Nephron (organoid): ENCODE measurements at regions not wholly inside any gene's neighbourhood (a gene's known extent, or its start where the extent isn't known, plus 50 kb on each side); places are given as distances from the start of the nearest gene placed in this dataset.

Experiments used
- H3K27ac Mint-ChIP-seq, 3 experiments: 2 replicates each; pipeline ENCODE4 v1.8.0; 2020; ENCODE audit warnings: mixed read lengths in 3 of 3, mild to moderate bottlenecking in 2 of 3, moderate library complexity in 1 of 3
- H3K27me3 Mint-ChIP-seq: 2 replicates; pipeline ENCODE4 v1.8.0; 2021; ENCODE audit warnings: low read depth, mild to moderate bottlenecking, moderate library complexity, mixed read lengths
- H3K36me3 Mint-ChIP-seq: 2 replicates; pipeline ENCODE4 v1.8.0; 2020; ENCODE audit warnings: low read depth, mixed read lengths
- H3K4me1 Mint-ChIP-seq: 2 replicates; pipeline ENCODE4 v1.8.0; 2020; ENCODE audit warnings: mixed read lengths
- H3K4me3 Mint-ChIP-seq, 3 experiments: 2 replicates each; pipeline ENCODE4 v1.8.0; 2020; ENCODE audit warnings: mild to moderate bottlenecking in 3 of 3, mixed read lengths in 3 of 3, moderate library complexity in 2 of 3
- H3K9me3 Mint-ChIP-seq: 2 replicates; pipeline ENCODE4 v1.8.0; 2020; ENCODE audit warnings: mixed read lengths
- TF ChIP-seq, protein P1 (sequence below), 3 experiments: fragments of 200-600 bp; sonication (generic); IDR thresholded peaks; one replicate each; pipeline ENCODE4 v1.5.0; 2021; ENCODE audit warnings: antibody characterized with exemption in 3 of 3; ENCODE audit not compliant: unreplicated experiment in 3 of 3

GRCh38 chr10:131446171-131446570 is 134.7 kb upstream of the TCERG1L start:
- H3K4me3 Mint-ChIP-seq, result no peak overlapping the region
- TF ChIP-seq, protein P1, sequence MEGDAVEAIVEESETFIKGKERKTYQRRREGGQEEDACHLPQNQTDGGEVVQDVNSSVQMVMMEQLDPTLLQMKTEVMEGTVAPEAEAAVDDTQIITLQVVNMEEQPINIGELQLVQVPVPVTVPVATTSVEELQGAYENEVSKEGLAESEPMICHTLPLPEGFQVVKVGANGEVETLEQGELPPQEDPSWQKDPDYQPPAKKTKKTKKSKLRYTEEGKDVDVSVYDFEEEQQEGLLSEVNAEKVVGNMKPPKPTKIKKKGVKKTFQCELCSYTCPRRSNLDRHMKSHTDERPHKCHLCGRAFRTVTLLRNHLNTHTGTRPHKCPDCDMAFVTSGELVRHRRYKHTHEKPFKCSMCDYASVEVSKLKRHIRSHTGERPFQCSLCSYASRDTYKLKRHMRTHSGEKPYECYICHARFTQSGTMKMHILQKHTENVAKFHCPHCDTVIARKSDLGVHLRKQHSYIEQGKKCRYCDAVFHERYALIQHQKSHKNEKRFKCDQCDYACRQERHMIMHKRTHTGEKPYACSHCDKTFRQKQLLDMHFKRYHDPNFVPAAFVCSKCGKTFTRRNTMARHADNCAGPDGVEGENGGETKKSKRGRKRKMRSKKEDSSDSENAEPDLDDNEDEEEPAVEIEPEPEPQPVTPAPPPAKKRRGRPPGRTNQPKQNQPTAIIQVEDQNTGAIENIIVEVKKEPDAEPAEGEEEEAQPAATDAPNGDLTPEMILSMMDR (IDR thresholded peaks at IDR 0.05; ENCODE audit: unreplicated experiment in 3 of 3), result no peak
- H3K36me3 Mint-ChIP-seq, result no peaks in the 10 kb centered on the region
- peaks cover 19% of the 10 kb centered on the region for H3K4me1 Mint-ChIP-seq
- no peaks in the 10 kb centered on the region for H3K9me3 Mint-ChIP-seq
- peaks cover 39% of the 10 kb centered on the region for H3K27me3 Mint-ChIP-seq
- H3K27ac Mint-ChIP-seq, result no peak overlapping the region

DNA sequence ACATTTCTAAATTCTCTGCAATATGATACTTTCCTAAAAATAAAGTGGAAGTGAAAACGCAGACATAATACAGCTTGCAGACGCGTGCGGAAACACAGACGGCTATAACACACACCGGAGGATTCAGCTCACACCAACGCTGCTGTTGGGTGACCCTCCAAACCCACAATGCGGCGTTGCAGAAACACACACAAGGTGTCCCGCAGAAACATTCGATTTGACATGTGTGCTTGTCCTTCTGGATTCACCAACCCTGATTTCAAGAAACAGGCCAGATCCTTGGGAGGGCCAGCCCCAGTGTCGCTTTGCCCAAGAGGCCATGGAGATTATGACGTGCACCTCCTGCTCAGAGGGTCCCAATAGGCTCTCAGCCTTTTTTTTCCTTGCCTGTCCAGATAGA is 136.7 kb upstream of the TCERG1L start:
- H3K27me3 Mint-ChIP-seq, result peaks cover 33% of the 10 kb centered on the region
- H3K4me1 Mint-ChIP-seq, result peaks cover 29% of the 10 kb centered on the region
- no peaks in the 10 kb centered on the region for H3K9me3 Mint-ChIP-seq
- no peak overlapping the region for H3K4me3 Mint-ChIP-seq
- H3K36me3 Mint-ChIP-seq, result no peaks in the 10 kb centered on the region
- TF ChIP-seq, protein P1 (IDR thresholded peaks at IDR 0.05; ENCODE audit: unreplicated experiment in 3 of 3), result no peak
- peak overlapping the region; percentile 62 to 67 (median 65) for H3K27ac Mint-ChIP-seq

GRCh38 chr10:131448883-131449282 is 137.4 kb upstream of the TCERG1L start:
- Mint-ChIP-seq H3K36me3 (no peaks in the 10 kb centered on the region), H3K27ac (peak overlapping the region in 2 of 3 experiments; percentile 55 to 70), H3K9me3 (no peaks in the 10 kb centered on the region), H3K4me1 (peaks cover 31% of the 10 kb centered on the region), H3K4me3 (no peak overlapping the region), H3K27me3 (peaks cover 36% of the 10 kb centered on the region)
- TF ChIP-seq, protein P1 (IDR thresholded peaks at IDR 0.05; ENCODE audit: unreplicated experiment in 3 of 3), result no peak

- Mint-ChIP-seq H3K36me3 (no peaks in the 10 kb centered on the region), H3K9me3 (no peaks in the 10 kb centered on the region), H3K27me3 (peaks cover 29% of the 10 kb centered on the region), H3K4me1 (peaks cover 30% of the 10 kb centered on the region), H3K4me3 (no peak overlapping the region), H3K27ac (peak overlapping the region in 2 of 3 experiments; percentile 27 to 71)
- TF ChIP-seq, protein P1 (IDR thresholded peaks at IDR 0.05; ENCODE audit: unreplicated experiment in 3 of 3), result no peak
Measured at GRCh38 chr10:131450216-131450765, 138.8 kb upstream of the TCERG1L start.

DNA sequence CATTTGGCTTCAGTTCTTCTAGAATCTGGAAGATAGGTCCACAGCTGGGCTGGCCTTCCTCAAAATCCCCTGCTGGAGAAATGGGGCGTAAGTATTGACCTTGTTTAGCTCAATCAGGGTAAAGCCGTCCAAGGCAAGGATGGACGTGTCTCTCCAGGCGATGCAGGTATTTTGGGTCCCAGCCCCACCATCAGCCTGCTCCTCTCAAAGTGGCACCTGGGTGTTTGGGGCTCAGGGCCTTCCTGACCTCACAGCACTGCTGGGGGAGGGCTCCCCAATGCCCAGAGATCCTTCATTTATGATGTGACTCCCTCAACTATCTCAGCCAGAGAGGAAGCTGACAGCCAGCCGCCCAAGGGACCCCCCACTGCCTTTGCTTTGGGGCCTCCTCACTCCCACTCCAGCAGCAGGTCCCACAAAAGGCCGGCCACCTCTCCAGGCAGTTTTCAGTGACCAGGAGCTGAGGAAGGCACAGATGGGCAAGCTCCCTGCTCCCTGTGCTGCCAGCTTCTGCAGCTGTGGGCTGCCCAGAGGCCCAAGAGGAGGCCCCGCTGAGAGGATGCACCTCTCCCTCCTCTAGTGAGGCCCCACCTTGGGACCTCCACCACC is 140.0 kb upstream of the TCERG1L start:
- Mint-ChIP-seq H3K27ac (no peak overlapping the region), H3K4me1 (peaks cover 30% of the 10 kb centered on the region), H3K27me3 (peaks cover 26% of the 10 kb centered on the region), H3K4me3 (no peak overlapping the region), H3K36me3 (no peaks in the 10 kb centered on the region), H3K9me3 (no peaks in the 10 kb centered on the region)
- TF ChIP-seq, protein P1 (IDR thresholded peaks at IDR 0.05; ENCODE audit: unreplicated experiment in 3 of 3), result no peak
